Urinary bladder (tissue), 3 donors: ENCODE measurements at regions not wholly inside any gene's neighbourhood (a gene's known extent, or its start where the extent isn't known, plus 50 kb on each side); places are given as distances from the start of the nearest gene placed in this dataset.

Source experiments
- DNase-seq: peaks from one replicate; pipeline ENCODE4 v3.0.0-alpha.2; 2015; ENCODE audit errors: extremely low spot score
- H3K27ac ChIP-seq: one replicate; pipeline ENCODE4 v1.5.1; 2013; ENCODE audit warnings: low read depth, mild to moderate bottlenecking, moderate library complexity
- H3K36me3 ChIP-seq: one replicate; pipeline ENCODE4 v1.6.1; 2013; ENCODE audit warnings: mild to moderate bottlenecking, moderate library complexity; ENCODE audit not compliant: insufficient read depth
- H3K4me1 ChIP-seq: one replicate; pipeline ENCODE4 v1.6.1; 2013; ENCODE audit warnings: mild to moderate bottlenecking, moderate library complexity; ENCODE audit not compliant: insufficient read depth
- H3K4me3 ChIP-seq: one replicate; pipeline ENCODE4 v1.5.1; 2013; ENCODE audit warnings: low read depth, low read length
- WGBS: extraction: QIAGEN DNeasy Blood & Tissue Kit; methylation state at CpG from one replicate; pipeline ENCODE4 v1.1.7; 2013; 5-methylcytosine and 5-hydroxymethylcytosine counted together
- donor health status: healthy with polysubstance abuse.
- donor health status: healthy.

- no peak for DNase-seq
- H3K4me3 ChIP-seq = no peak overlapping the region
- H3K4me1 ChIP-seq = no peaks in the 10 kb centered on the region
- no peaks in the 10 kb centered on the region for H3K36me3 ChIP-seq
- no peak overlapping the region for H3K27ac ChIP-seq
- WGBS = 71% methylated on average over 1 of the region's 1 CpG
Observed at GRCh38 chr7:46198701-46199100, 277.6 kb upstream of the IGFBP3 start.

DNA sequence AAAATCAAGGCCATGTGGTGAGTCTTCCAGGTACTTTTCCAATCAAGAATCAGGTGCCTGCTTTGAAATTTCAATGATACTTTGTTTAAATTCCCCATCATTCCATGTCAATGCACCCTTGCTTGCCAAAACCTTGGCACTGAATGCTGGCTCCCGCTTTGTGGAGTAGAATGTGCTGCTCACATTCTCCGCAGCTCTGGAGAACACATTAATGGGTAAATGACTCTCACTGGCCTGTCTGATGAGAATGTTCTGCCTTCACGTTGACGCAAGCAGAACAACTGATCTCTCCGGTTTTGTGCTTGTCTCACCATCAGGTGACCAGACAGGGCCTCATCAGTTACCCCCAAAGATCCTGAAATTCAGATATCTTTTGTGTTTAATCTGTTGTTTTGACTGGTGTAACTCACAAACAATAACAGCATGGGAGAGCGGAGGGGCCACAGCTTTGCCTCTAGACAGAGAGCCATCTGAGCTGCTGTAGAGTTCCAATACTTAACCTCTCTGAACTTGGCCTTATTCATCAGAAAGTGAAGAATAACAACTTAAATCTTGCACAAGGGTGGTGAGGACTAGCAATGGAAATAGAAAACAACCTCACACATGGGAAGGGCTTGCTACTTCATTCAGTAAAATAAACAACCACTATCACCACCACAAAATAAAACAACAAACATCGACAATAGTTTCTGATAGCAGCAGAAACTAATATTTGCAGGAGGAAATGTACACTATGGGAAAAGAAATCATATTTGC, 276.9 kb upstream of the IGFBP3 start:
- no peak for DNase-seq
- WGBS = 91% methylated on average over 7 of the region's 7 CpGs
- H3K36me3 ChIP-seq = no peaks in the 10 kb centered on the region
- H3K4me3 ChIP-seq = no peak overlapping the region
- H3K27ac ChIP-seq = no peak overlapping the region
- no peaks in the 10 kb centered on the region for H3K4me1 ChIP-seq

DNA sequence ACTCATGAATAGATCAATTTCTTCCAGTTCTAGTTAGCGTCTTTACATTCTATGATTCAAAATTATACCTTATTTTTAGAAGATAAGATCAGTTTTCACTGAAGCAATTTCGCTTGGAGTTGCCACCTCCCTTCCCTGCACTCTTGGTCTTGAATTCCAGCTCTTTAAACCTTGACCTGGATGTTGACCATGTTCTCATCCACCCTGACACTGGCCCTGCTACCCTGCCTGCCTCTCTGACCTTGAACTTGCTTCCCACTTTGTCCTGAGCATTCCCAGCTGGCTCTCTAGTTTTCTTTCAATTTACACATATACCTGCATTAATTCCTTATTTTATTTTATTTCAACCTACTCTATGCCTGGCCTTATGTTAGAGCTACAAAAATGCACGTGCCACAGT, 274.9 kb upstream of the IGFBP3 start:
- 89% methylated on average over 3 of the region's 3 CpGs for WGBS
- H3K4me1 ChIP-seq = no peaks in the 10 kb centered on the region
- DNase-seq = no peak
- no peak overlapping the region for H3K4me3 ChIP-seq
- H3K36me3 ChIP-seq = no peaks in the 10 kb centered on the region
- no peak overlapping the region for H3K27ac ChIP-seq

GRCh38 chr7:46192271-46192670, 271.2 kb upstream of the IGFBP3 start:
- DNase-seq = no peak
- 86% methylated on average over 3 of the region's 3 CpGs for WGBS
- Histone ChIP-seq H3K27ac (no peak overlapping the region), H3K4me1 (peaks cover 2% of the 10 kb centered on the region), H3K4me3 (no peak overlapping the region), H3K36me3 (no peaks in the 10 kb centered on the region)

GRCh38 chr7:46191776-46192175, 270.7 kb upstream of the IGFBP3 start:
- Histone ChIP-seq H3K4me3 (no peak overlapping the region), H3K36me3 (no peaks in the 10 kb centered on the region)
- 79% methylated on average over 4 of the region's 4 CpGs for WGBS

DNA sequence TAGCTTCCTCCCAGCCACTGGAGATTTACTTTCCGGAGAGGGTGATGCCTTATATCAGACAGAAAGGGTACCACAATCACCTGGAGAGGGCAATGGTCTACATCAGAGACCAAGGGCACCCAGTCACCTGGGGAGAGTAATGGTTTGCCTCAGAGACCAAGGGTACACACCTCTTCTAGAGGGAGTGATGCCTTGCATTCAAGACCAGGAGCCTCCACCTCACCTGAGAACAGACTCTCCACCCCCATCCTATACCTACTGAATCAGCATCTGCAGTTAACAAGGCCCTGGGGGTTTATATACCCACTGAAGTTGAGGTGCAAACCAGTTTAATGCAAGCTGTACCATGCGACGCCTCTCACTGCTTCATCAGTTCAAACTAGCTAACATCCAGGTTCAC, 270.2 kb upstream of the IGFBP3 start:
- Histone ChIP-seq H3K36me3 (no peaks in the 10 kb centered on the region), H3K27ac (no peak overlapping the region), H3K4me1 (peaks cover 2% of the 10 kb centered on the region), H3K4me3 (no peak overlapping the region)
- 97% methylated on average over 3 of the region's 3 CpGs for WGBS
- no peak for DNase-seq

More at GRCh38 chr7:46191776-46192175, 270.7 kb upstream of the IGFBP3 start:
- Histone ChIP-seq H3K27ac (no peak overlapping the region), H3K4me1 (peaks cover 2% of the 10 kb centered on the region)
- DNase-seq = no peak

DNA sequence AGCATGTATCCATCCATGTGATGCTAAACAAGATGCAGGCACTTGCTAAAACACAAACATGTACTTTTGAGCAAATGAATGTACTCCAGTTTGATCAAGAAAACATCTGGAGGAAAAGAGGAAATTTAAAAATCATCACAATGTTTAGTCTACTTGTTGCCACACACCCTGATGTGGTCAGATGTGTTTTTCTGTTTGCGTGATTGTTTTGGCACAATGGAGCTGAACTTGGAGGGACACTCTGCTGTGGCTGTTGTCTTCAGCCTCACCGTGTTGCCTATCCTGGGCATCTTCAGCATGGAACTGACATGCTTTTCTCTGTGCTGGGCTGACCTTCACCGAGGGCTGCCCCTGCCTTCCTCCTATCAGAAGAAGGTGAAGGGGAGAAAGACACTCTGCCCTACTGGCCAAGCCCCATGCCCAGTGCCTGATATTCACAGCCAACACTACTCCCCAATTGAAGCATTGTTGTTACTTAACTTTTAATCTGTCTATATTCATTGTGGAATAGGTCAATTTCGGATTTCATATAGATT, 268.3 kb upstream of the IGFBP3 start:
- Histone ChIP-seq H3K36me3 (no peaks in the 10 kb centered on the region), H3K27ac (no peak overlapping the region), H3K4me1 (peaks cover 2% of the 10 kb centered on the region), H3K4me3 (no peak overlapping the region)
- WGBS = 75% methylated on average over 4 of the region's 4 CpGs
- no peak for DNase-seq

DNA sequence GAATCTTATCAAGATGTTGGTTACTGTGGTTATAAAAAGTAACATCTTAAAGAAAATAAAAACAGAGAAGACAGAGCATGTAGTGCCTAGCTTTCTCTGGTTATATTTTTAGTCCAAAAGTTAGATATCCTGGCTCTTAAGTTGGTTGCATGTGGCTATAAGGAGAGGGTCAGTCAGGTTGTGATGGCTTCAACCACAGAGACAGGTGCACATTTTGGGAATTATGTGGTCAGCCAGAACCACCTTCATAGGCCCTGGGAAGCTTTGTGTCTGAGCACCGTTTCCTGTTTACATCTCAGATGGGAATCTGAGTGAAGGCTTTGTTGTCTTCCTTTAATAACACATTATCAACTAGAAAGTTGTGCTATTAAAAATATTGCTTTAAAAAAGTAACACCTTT, 265.1 kb upstream of the IGFBP3 start:
- Histone ChIP-seq H3K36me3 (no peaks in the 10 kb centered on the region), H3K4me1 (peaks cover 2% of the 10 kb centered on the region), H3K27ac (no peak overlapping the region), H3K4me3 (no peak overlapping the region)
- WGBS = 87% methylated on average over 1 of the region's 1 CpG
- no peak for DNase-seq

DNA sequence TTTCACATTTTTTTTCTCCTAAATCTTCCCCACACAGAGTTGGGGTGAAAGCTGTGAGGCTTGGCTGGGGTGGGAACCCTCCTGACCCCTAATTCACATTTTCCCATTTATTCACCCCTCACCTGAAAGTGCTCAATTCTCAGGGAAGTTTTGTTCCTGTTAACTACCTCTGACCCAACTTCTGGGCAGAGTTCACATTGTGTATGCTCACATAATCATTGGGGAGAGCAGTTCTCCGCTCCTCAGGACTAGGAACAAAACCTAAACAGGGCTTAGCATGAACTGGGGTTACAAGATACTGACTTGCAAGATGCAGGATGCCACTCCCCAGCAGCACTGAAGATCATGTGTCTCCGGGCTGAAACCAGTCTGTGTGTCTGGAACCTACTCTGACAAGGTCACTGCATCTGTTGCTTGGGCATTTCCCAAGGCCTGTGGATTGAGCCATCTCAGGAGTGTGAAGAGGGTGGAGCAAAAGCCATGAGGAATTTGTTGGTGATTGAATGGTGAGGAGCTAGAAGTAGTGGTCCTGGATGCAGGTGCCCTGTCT, 258.1 kb upstream of the IGFBP3 start:
- H3K36me3 ChIP-seq = no peaks in the 10 kb centered on the region
- WGBS = 75% methylated on average over 2 of the region's 2 CpGs

GRCh38 chr7:46178661-46179060, 257.6 kb upstream of the IGFBP3 start:
- Histone ChIP-seq H3K4me3 (no peak overlapping the region), H3K4me1 (no peaks in the 10 kb centered on the region), H3K27ac (no peak overlapping the region), H3K36me3 (no peaks in the 10 kb centered on the region)
- DNase-seq = no peak

More for the DNA sequence above, 258.1 kb upstream of the IGFBP3 start:
- no peak overlapping the region for H3K4me3 ChIP-seq
- DNase-seq = no peak
- no peak overlapping the region for H3K27ac ChIP-seq
- no peaks in the 10 kb centered on the region for H3K4me1 ChIP-seq

- no peaks in the 10 kb centered on the region for H3K4me1 ChIP-seq
- H3K4me3 ChIP-seq = no peak overlapping the region
- H3K27ac ChIP-seq = no peak overlapping the region
- 94% methylated on average over 2 of the region's 2 CpGs for WGBS
- DNase-seq = no peak
- H3K36me3 ChIP-seq = no peaks in the 10 kb centered on the region
Observed at GRCh38 chr7:46177821-46178220, 256.7 kb upstream of the IGFBP3 start.

GRCh38 chr7:46175221-46175620, 254.1 kb upstream of the IGFBP3 start:
- no peak overlapping the region for H3K4me3 ChIP-seq
- 70% methylated on average over 5 of the region's 5 CpGs for WGBS
- DNase-seq = no peak
- no peak overlapping the region for H3K27ac ChIP-seq
- H3K4me1 ChIP-seq = no peaks in the 10 kb centered on the region
- H3K36me3 ChIP-seq = no peaks in the 10 kb centered on the region

GRCh38 chr7:46174196-46174580, 253.1 kb upstream of the IGFBP3 start:
- H3K4me3 ChIP-seq = no peak overlapping the region
- H3K36me3 ChIP-seq = no peaks in the 10 kb centered on the region
- DNase-seq = peak; percentile 37
- 23% methylated on average over 2 of the region's 2 CpGs for WGBS
- H3K27ac ChIP-seq = no peak overlapping the region
- H3K4me1 ChIP-seq = no peaks in the 10 kb centered on the region

GRCh38 chr7:46173476-46174195, 252.6 kb upstream of the IGFBP3 start:
- Histone ChIP-seq H3K4me3 (no peak overlapping the region), H3K27ac (no peak overlapping the region), H3K36me3 (no peaks in the 10 kb centered on the region), H3K4me1 (no peaks in the 10 kb centered on the region)
- DNase-seq = no peak
- 40% methylated on average over 14 of the region's 14 CpGs for WGBS
